A673 (cell line): ENCODE measurements at regions not wholly inside any gene's neighbourhood (a gene's known extent, or its start where the extent isn't known, plus 50 kb on each side); places are given as distances from the start of the nearest gene placed in this dataset.

Experiments
- CTCF ChIP-seq: fragments of 300-800, 200-600 bp; sonication (generic); conservative IDR thresholded peaks from 2 replicates; pipeline ENCODE4 v1.5.1; 2017; ENCODE audit warnings: low read depth, mild to moderate bottlenecking, antibody characterized with exemption, low read length, moderate library complexity, mixed read lengths
- EZH2 ChIP-seq: fragments of 200-600 bp; sonication (generic); IDR thresholded peaks from 2 replicates; pipeline ENCODE4 v1.6.1; 2017; ENCODE audit warnings: borderline replicate concordance, low read depth, mild to moderate bottlenecking, mixed read lengths, antibody characterized with exemption, low read length; ENCODE audit not compliant: poor library complexity, severe bottlenecking

- TF ChIP-seq CTCF (no peak), EZH2 (no peak)
These were observed 160.2 kb downstream of the MAGEB5 start for GRCh38 chrX:26376037-26376708.
